Testis (tissue), 2 donors: ENCODE measurements at regions not wholly inside any gene's neighbourhood (a gene's known extent, or its start where the extent isn't known, plus 50 kb on each side); places are given as distances from the start of the nearest gene placed in this dataset.

Experiments used
- CTCF ChIP-seq, 3 experiments: fragments of 450-650 bp in 2 of 3; fragments of 200-600 bp in 1 of 3; sonication (generic) in 1 of 3; IDR thresholded peaks; one replicate each; pipeline ENCODE4 v1.5.1; 2016 to 2019; ENCODE audit warnings: antibody characterized with exemption in 3 of 3, mild to moderate bottlenecking in 2 of 3, moderate library complexity in 1 of 3
- POLR2A ChIP-seq: fragments of 450-650 bp; IDR thresholded peaks from one replicate; pipeline ENCODE4 v1.6.1; 2017; ENCODE audit warnings: antibody characterized with exemption, mild to moderate bottlenecking, moderate library complexity

DNA sequence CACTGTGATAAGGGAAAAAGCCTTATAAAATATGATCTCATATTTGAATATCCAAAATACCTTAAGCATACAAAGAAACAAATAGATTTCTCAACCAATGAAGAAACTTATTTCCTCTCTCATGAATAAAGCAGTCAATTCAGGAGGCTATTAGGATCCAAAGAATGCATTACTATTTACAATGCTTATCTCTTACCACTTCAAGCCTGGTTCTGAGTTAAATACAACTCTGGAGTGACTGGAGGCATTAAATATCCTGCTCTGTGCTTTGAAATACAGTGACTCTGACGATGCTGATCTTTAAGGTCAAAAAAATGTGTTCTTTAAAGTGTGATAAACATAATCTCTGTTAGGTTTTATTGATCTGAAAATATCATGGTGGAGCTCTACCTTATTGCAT, 493.2 kb downstream of the ZWINT start:
- TF ChIP-seq POLR2A (no peak), CTCF (IDR thresholded peaks at IDR 0.05) (no peak)
